Testis (tissue), 2 donors: ENCODE measurements at regions not wholly inside any gene's neighbourhood (a gene's known extent, or its start where the extent isn't known, plus 50 kb on each side); places are given as distances from the start of the nearest gene placed in this dataset.

Source experiments
- DNase-seq: peaks from one replicate; pipeline ENCODE4 v3.0.0-alpha.2; 2019
- H3K27ac ChIP-seq, 2 donors: fragments of 200-600 bp; sonication (generic); one replicate each; pipeline ENCODE4 v1.5.1; 2019
- H3K27me3 ChIP-seq: fragments of 200-600 bp; sonication (generic); one replicate; pipeline ENCODE4 v1.5.1; 2019
- H3K36me3 ChIP-seq: fragments of 200-600 bp; sonication (generic); one replicate; pipeline ENCODE4 v1.5.1; 2017; ENCODE audit warnings: low read depth; ENCODE audit errors: missing control alignments
- H3K4me1 ChIP-seq: fragments of 200-600 bp; sonication (generic); one replicate; pipeline ENCODE4 v1.5.1; 2019
- H3K4me3 ChIP-seq, 2 donors: fragments of 200-600 bp; sonication (generic); one replicate each; pipeline ENCODE4 v1.5.1; 2017 to 2019
- H3K9me3 ChIP-seq: fragments of 200-600 bp; sonication (generic); one replicate; pipeline ENCODE4 v1.5.1; 2017
- POLR2A ChIP-seq: fragments of 450-650 bp; IDR thresholded peaks from one replicate; pipeline ENCODE4 v1.6.1; 2017; ENCODE audit warnings: antibody characterized with exemption, mild to moderate bottlenecking, moderate library complexity
- WGBS, 2 donors: methylation state at CpG; one replicate each; pipeline ENCODE4 v1.1.5; 2018; 5-methylcytosine and 5-hydroxymethylcytosine counted together
- intact Hi-C: fragments of 100-400 bp; cut with DNase I; formaldehyde crosslinking; loops from one replicate; pipeline ENCODE4 v1.15.1; 2023; ENCODE audit warnings: low total_unique reads
- TF ChIP-seq, protein P1 (sequence below), 3 experiments: fragments of 450-650 bp in 2 of 3; fragments of 200-600 bp in 1 of 3; sonication (generic) in 1 of 3; IDR thresholded peaks; one replicate each; pipeline ENCODE4 v1.5.1; 2016 to 2019; ENCODE audit warnings: antibody characterized with exemption in 3 of 3, mild to moderate bottlenecking in 2 of 3, moderate library complexity in 1 of 3

DNA sequence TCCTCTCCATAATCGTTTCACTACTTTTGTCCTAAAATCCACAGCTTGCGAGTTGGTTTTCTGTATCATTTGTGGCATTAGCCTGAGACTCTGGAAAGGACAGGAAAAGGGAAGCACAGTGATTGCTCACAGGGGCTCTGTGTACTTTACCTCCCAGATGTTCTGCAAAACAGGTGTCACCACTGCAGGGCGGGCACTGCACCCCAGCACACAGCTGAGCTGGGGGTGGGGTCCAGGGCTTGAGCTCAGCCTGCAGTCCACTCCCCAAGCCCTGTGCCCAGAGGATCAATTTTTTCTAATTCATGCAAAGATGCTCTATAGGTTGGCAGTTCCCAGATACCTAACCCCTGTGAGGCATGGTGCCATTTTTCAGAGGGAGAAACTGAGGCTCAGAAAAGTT, 119.4 kb upstream of the GLI2 start:
- no peak for DNase-seq
- Histone ChIP-seq H3K4me1 (no peaks in the 10 kb centered on the region), H3K27ac (no peak overlapping the region), H3K4me3 (no peak overlapping the region), H3K36me3 (no peaks in the 10 kb centered on the region), H3K9me3 (no peaks in the 10 kb centered on the region), H3K27me3 (no peaks in the 10 kb centered on the region)
- intact Hi-C loops = no loop called here
- 81 to 90% methylated on average over 3 of the region's 3 CpGs for WGBS, 2 donors
- TF ChIP-seq POLR2A = no peak
- TF ChIP-seq, protein P1, sequence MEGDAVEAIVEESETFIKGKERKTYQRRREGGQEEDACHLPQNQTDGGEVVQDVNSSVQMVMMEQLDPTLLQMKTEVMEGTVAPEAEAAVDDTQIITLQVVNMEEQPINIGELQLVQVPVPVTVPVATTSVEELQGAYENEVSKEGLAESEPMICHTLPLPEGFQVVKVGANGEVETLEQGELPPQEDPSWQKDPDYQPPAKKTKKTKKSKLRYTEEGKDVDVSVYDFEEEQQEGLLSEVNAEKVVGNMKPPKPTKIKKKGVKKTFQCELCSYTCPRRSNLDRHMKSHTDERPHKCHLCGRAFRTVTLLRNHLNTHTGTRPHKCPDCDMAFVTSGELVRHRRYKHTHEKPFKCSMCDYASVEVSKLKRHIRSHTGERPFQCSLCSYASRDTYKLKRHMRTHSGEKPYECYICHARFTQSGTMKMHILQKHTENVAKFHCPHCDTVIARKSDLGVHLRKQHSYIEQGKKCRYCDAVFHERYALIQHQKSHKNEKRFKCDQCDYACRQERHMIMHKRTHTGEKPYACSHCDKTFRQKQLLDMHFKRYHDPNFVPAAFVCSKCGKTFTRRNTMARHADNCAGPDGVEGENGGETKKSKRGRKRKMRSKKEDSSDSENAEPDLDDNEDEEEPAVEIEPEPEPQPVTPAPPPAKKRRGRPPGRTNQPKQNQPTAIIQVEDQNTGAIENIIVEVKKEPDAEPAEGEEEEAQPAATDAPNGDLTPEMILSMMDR (IDR thresholded peaks at IDR 0.05) = no peak

DNA sequence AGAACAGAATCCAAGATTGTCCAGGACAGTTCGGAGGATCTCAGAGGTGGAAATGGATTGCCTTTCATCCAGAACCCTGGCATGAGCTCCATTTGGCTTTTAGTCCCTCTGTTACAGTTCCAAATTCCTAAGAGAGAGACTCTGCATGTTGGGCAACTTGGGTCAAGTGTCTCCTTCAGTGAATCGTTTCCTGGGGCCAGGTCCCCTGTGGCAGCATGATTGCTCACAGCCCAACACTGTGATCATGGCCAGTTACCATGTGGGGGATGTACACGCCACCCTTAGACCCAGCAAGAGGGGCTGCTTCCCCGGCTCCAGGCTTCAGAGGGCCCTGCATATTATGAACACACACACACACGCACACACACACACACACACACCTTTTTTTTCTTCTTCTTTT, 118.6 kb upstream of the GLI2 start:
- DNase-seq = no peak
- intact Hi-C loops = no loop called here
- no peaks in the 10 kb centered on the region for H3K9me3 ChIP-seq
- no peaks in the 10 kb centered on the region for H3K27me3 ChIP-seq
- no peaks in the 10 kb centered on the region for H3K4me1 ChIP-seq
- no peak overlapping the region for H3K27ac ChIP-seq
- no peaks in the 10 kb centered on the region for H3K36me3 ChIP-seq
- WGBS, 2 donors = 71 to 72% methylated on average over 5 of the region's 5 CpGs
- TF ChIP-seq, protein P1 (IDR thresholded peaks at IDR 0.05) = no peak
- TF ChIP-seq POLR2A = no peak
- no peak overlapping the region for H3K4me3 ChIP-seq

DNA sequence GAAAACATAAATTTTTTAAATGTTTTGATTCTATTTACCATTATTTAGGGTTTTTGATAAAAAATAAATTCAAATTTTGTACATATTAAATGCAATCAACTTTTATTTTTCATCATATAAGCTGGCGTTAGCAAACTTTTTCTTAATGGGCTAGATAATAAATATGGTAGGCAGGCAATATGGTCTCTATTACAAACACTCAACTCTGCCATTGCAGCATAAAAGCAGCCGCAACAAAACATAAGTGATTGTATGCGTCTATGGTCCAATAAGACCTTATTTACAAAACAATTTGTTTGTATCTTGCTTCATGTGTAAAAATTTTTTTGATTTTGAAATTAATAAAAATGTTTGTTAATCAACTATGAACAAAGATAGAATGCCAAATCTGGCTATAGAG, 116.8 kb upstream of the GLI2 start:
- no peak for DNase-seq
- Histone ChIP-seq H3K4me1 (no peaks in the 10 kb centered on the region), H3K27me3 (no peaks in the 10 kb centered on the region), H3K36me3 (no peaks in the 10 kb centered on the region), H3K9me3 (no peaks in the 10 kb centered on the region), H3K27ac (no peak overlapping the region), H3K4me3 (no peak overlapping the region)
- 93 to 97% methylated on average over 3 of the region's 3 CpGs for WGBS, 2 donors
- intact Hi-C loops = no loop called here
- TF ChIP-seq POLR2A = no peak
- TF ChIP-seq, protein P1 (IDR thresholded peaks at IDR 0.05) = no peak

DNA sequence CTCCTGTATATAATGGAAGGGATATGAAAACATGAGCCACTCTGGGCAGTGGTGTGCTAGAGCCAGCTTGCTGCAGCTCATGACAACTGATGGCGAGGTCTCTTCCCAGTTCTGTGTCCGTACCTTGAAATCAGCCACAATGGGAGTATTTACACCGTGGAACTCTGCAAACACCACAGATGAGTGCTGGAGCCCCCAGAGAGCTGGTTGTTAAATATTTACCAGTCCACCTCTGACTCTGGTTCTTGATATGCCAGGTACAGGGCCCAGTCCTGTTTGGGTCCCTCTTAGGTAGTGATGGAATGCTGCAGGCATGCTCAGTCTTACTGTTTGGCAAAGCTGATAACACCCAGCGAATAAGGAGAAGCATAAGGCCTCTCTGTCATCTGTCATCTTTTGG, 116.1 kb upstream of the GLI2 start:
- 96 to 100% methylated on average over 4 of the region's 4 CpGs for WGBS, 2 donors
- DNase-seq = no peak
- no peaks in the 10 kb centered on the region for H3K4me1 ChIP-seq
- H3K9me3 ChIP-seq = no peaks in the 10 kb centered on the region
- no peak overlapping the region for H3K4me3 ChIP-seq
- H3K27ac ChIP-seq = no peak overlapping the region
- no peak for TF ChIP-seq POLR2A
- TF ChIP-seq, protein P1 (IDR thresholded peaks at IDR 0.05) = no peak
- no peaks in the 10 kb centered on the region for H3K27me3 ChIP-seq
- intact Hi-C loops = no loop called here
- H3K36me3 ChIP-seq = no peaks in the 10 kb centered on the region

DNA sequence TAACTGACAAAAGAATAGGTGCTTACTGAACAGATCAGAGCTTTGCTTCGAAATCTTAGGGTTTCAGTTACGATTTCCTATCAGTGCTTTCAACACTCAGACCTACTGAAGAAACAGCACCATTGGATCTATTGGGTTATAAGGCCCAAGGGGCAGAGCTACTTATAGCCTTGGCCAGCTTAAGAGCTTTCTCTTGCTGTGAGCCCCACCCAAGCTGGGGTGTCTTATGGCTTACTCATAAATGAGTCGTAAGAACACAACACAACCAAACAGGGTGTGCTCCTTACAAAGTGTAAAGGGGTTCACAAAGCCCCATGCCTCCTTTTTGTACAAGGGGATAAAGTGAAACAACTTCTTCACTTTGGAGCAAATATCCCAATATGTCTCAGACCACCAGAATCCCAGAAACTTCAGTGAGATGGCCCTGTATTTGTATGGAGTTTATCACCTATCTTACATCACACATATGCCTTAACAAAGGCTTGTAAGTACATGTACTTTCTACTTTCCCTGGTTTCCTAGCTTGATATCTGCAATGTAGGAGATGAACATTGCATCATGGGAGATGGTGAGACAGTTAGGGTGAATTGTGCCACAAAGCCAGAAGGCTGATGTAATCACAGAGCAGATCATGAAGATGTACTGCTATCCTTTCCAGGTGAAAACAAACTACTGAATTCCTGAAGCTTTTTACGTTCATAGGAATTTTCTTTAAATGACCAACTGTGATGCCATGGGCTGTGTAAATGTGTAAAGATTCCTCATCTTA, 115.5 kb upstream of the GLI2 start:
- intact Hi-C loops = no loop called here
- no peak for TF ChIP-seq POLR2A
- TF ChIP-seq, protein P1 (IDR thresholded peaks at IDR 0.05) = no peak
- H3K27me3 ChIP-seq = no peaks in the 10 kb centered on the region
- H3K9me3 ChIP-seq = no peaks in the 10 kb centered on the region
- no peaks in the 10 kb centered on the region for H3K36me3 ChIP-seq
- H3K4me3 ChIP-seq = no peak overlapping the region
- 93% methylated on average over 4 of the region's 4 CpGs for WGBS, 2 donors
- no peaks in the 10 kb centered on the region for H3K4me1 ChIP-seq
- no peak for DNase-seq
- H3K27ac ChIP-seq = no peak overlapping the region
